Kidney tubule cell (primary cell): ENCODE measurements at regions not wholly inside any gene's neighbourhood (a gene's known extent, or its start where the extent isn't known, plus 50 kb on each side); places are given as distances from the start of the nearest gene placed in this dataset.
"Not testable (repeated sequence)": the region's sequence is repeated elsewhere in the genome, so short reads cannot be mapped to it uniquely, and the experiment has no call there.

Experiments
- DNase-seq: peaks from one replicate; pipeline ENCODE4 v3.0.0-alpha.2; 2018; ENCODE audit warnings: low spot score

GRCh38 chr6:103893141-103893581 lies 966.6 kb downstream of the HACE1 start:
- peak; percentile 2 for DNase-seq

- DNase-seq: no peak
These were observed 972.8 kb downstream of the HACE1 start for GRCh38 chr6:103886951-103887350.

DNA sequence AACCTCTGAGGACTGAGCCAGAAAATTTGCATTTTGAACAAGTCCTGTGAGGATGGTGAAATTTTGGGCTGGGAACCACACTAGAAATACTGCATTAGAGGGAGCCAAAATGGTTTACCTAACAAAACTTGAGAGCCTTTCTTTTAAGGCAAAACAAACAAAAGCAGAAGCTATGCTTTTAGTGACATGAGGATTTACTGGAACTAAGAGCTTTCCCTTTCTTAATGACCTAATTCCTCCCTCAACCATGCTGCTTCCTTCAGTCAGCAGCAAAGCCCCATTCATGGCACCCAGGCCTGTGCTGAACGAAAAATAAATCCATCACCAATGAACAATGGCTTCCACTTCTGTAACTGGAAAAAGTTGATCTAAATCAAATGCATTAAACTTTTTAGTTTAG lies 974.3 kb downstream of the HACE1 start:
- no peak for DNase-seq

DNA sequence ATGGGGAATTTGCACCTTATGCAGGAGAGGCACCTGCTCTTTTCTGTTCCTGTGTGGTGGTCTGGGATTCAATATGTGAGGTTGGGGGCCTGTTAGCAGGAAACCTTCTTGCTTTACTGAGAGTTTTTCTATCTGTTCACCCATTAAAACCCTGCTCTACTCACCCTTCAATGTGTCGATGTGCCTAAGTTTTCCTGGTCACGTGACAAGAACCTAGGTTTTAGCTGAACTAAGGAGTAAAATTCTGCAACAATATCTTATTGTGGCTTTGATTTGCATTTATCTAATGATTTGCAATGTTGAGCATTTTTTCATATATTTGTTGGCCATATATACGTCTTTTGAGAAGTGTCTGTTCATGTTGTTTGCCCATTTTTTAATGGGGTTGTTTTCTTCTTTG lies 979.9 kb downstream of the HACE1 start:
- no peak for DNase-seq

- no peak for DNase-seq
These were observed 984.5 kb downstream of the HACE1 start for GRCh38 chr6:103875221-103875620.

DNA sequence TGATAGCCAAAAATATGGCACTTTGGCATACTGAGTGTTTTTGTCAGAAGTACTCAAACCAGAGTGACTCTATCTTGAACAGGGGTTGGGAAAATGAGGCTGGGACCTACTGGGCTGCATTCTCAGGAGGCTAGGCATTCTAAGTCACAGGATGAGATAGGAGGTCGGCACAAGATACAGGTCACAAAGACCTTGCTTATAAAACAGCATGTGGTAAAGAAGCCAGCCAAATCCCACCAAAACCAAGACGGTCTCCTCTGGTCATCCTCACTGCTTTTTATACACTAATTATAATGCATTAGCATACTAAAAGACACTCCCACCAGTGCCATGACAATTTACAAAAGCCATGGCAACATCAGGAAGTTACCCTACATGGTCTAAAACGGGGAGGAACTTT lies 985.1 kb downstream of the HACE1 start:
- no peak for DNase-seq

DNA sequence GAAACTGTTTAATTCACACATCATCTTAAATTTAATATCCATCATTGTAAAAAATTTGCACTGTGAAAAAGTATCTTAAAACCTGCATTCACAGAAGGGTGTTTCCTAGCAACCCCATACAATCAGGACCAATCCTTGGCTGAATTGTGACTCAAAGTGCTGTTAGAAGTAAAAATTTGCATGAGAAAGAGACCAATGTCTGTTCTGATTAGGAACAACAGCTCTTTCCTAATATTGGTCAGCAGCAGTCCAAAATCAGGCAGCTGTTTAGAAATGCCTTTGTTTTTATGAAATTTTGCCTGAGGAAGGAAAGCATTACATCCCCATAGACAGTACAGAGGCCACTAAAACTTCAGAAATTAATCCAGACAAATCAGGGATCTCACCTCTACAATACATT lies 987.0 kb downstream of the HACE1 start:
- no peak for DNase-seq

- no peak for DNase-seq
These were observed 987.5 kb downstream of the HACE1 start for GRCh38 chr6:103872233-103872632.

- DNase-seq: no peak
These were observed 988.7 kb downstream of the HACE1 start for GRCh38 chr6:103870970-103871369.

DNA sequence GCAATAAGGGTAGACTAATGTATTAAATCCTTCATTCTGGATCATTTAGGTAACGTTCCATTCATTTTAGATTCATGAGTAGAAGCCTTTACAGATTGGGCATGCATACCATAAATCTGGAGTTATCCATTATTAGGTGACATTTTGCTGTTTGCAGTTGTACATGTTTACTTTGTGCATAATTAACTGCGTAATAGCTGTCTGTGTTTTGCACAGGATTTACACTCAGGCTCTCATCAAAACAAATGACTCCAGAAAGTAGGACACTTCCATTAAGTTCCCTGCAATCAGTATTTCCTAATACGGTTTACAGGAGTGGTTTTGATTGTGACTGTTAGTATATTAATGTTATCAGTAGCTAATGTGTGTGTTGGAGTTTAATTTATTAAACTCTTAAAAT lies 997.4 kb downstream of the HACE1 start:
- DNase-seq: no peak

DNA sequence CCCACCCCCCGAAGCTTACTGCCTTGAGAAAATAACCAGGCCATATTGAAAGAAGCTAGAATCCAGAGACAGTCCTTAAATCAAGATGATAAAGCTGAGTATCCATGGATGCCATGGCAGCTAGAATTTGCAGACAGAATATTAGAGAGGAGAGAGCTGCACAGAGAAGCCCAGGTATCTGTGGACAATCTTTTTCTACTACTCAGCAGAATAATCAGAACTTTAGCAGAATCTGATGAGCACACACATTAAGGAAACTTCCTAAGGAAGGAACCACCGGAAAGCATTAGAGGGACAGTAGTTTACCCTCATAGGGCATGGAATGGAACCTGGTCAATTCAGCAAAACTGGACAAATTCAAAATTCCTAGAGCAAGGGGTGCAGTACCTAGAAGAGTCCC lies 1001.7 kb downstream of the HACE1 start:
- DNase-seq: no peak

- no peak for DNase-seq
These were observed 1004.0 kb downstream of the HACE1 start for GRCh38 chr6:103855750-103856149.

GRCh38 chr6:103854059-103854458 lies 1005.7 kb downstream of the HACE1 start:
- no peak for DNase-seq

- DNase-seq: no peak
These were observed 1021.3 kb downstream of the HACE1 start for GRCh38 chr6:103838457-103838856.

GRCh38 chr6:103826209-103826608 lies 1033.5 kb downstream of the HACE1 start:
- DNase-seq: no peak

DNA sequence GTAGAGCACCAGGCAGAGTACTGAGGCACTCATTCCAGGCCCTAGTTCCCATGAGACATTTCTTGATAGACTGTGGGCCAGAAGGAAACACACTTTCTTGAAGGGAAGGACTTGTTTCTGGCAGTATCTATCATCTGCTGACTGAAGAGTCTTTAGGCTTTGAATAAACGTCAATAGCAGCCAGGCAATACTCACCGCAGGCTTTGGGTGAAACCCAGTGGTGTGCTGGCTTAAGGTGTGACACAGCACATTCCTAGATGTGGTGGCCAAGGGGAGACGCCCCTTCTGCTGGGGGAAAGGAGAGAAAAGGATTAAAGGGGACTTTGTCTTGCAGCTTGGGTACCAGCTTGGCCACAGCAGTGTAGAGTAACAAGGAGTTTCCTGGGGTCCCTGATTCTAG lies 1039.6 kb downstream of the HACE1 start:
- DNase-seq: no peak

- DNase-seq: no peak
These were observed 1040.2 kb downstream of the HACE1 start for GRCh38 chr6:103819509-103819908.

- no peak for DNase-seq
These were observed 1046.7 kb downstream of the HACE1 start for GRCh38 chr6:103812970-103813369.

GRCh38 chr6:103801901-103802479 lies 1057.7 kb downstream of the HACE1 start:
- not testable (repeated sequence) for DNase-seq

DNA sequence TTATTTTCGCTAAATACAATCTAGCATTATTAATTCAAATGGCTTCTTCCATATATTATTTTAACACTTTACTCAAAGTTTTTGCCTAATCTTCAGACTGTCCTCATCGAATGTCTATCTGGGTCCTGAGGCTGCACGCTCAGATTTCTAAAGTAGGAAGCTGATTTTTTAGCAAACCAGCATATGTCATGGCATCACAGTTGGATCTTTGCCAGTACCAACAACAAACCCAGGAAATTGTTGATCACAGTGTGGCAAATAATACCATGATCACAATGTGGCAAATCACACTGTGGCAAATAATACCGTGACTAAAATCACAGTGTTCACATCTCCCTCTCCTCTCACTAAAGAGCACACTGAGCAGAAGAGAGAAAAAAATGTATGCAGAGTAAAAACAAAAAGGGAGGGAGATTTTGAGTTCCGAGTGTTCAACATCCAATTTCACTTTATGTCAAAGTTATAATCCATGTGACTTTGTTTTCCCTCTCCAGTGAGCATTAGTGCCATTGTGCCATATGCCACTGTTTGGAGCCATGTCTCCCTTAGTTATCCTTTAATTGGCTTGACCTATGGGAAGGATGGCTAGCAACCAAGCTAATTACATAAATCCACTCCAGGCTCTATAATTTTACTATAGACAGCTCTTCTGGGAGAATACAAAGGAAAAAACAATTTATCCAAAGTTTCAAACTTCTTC lies 1059.6 kb downstream of the HACE1 start:
- no peak for DNase-seq

DNA sequence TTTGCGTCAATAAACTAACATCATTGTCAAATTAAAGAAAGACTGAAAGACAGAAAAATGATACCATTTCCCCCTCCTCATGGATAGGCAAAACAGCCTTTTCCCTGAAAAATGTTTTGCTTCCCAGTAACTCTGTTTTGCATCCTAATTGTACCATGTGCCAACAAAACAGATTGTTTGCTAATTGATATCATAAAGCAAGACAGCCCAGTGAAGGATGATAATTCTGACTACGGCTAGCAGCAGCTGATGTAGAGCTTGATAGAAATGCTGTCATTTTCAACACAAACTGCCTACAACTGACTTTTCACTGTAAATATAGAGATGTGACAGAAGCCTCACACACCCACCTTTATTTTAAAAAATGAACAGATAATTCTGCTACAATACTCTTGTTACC lies 1061.6 kb downstream of the HACE1 start:
- no peak for DNase-seq

DNA sequence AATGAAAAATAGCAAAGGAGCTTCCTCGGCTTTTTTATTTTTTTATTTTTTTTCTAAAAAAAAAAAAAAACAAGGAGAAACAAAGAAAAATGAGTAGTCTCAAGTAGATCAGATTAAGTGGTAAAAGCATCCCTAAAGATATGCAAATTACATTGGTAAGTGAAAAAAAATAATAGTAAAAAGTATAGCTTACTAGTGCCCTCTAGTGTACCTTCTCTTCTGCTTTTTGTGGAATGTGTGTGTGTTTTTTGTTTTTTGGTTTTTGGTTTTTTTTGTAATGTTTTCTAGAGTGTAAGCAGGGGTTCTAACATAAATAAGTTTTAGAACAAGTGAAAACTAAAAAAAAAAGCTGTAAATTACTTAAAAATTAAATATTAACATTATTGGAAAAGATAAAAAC lies 1062.0 kb downstream of the HACE1 start:
- DNase-seq: no peak

DNA sequence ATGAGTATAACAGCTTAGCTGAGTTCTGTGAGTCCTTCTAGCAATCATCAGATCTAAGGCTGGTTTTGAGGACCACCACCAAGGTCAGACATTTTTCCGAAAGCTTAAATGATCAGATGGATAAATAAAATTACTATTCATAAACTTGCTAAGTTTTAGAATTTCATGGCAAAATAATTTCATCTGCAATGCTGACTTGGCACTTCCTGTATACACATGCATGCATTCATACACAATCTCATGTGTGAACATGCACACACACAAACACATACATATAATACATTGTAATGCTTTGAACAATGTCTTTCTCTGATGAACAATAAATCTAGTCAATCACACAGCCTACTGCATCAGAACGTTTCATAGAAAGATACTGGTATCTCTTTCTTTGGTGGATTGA lies 1068.3 kb downstream of the HACE1 start:
- DNase-seq: no peak

- no peak for DNase-seq
These were observed 1075.6 kb downstream of the HACE1 start for GRCh38 chr6:103784117-103784516.
